PC-3 (cell line): ENCODE measurements at regions not wholly inside any gene's neighbourhood (a gene's known extent, or its start where the extent isn't known, plus 50 kb on each side); places are given as distances from the start of the nearest gene placed in this dataset.

Source experiments
- EZH2 ChIP-seq: fragments of 300-600 bp; sonication (generic); IDR thresholded peaks from one replicate; pipeline ENCODE4 v1.6.1; 2017; ENCODE audit warnings: antibody characterized with exemption, mild to moderate bottlenecking, low read length; ENCODE audit not compliant: unreplicated experiment
- EZH2phosphoT487 ChIP-seq: fragments of 300-600 bp; sonication (generic); IDR thresholded peaks from 2 replicates; pipeline ENCODE4 v1.6.1; 2018; ENCODE audit warnings: mild to moderate bottlenecking, antibody characterized with exemption, low read length, borderline replicate concordance

GRCh38 chr16:63082101-63082500, 1045.9 kb upstream of the CDH8 start:
- no peak for TF ChIP-seq EZH2
- TF ChIP-seq EZH2phosphoT487: no peak
